ENCODE measurements at regions not wholly inside any gene's neighbourhood (a gene's known extent, or its start where the extent isn't known, plus 50 kb on each side); places are given as distances from the start of the nearest gene placed in this dataset.

DNA sequence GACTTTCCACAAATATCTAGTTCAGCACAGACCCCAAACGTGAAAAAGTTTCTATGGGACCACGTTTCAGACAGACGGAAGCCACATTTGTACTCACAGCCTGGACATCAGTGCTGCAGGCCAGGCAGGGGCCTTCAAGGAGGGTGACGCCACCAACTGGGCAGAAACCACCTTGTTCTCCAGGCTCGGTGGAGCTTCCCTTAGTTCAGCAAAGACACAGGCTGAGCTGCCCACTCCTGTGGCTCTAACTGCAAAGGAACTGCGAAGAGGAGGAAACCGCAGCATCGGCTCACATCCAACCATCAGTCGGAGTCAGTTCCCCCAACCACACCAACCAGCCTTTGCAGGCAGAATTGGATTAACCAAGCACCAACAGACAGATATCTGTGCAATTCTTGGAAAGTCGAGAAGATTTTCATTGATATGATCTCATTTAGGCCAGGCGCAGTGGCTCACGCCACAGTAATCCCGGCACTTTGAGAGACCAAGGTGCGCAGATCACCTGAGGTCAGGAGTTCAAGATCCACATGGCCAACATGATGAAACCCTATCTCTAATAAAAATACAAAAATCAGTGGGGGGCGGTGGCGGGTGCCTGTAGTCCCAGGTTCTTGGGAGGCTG, 73.3 kb upstream of the CNEP1R1 start (continued):
- no peak for TF ChIP-seq ZNF207 (IDR thresholded peaks at IDR 0.05; ENCODE audit: borderline replicate concordance)
- no peak for TF ChIP-seq ZNF619 (CRISPR knock-in tag; IDR thresholded peaks at IDR 0.05)
- TF ChIP-seq, protein P1, sequence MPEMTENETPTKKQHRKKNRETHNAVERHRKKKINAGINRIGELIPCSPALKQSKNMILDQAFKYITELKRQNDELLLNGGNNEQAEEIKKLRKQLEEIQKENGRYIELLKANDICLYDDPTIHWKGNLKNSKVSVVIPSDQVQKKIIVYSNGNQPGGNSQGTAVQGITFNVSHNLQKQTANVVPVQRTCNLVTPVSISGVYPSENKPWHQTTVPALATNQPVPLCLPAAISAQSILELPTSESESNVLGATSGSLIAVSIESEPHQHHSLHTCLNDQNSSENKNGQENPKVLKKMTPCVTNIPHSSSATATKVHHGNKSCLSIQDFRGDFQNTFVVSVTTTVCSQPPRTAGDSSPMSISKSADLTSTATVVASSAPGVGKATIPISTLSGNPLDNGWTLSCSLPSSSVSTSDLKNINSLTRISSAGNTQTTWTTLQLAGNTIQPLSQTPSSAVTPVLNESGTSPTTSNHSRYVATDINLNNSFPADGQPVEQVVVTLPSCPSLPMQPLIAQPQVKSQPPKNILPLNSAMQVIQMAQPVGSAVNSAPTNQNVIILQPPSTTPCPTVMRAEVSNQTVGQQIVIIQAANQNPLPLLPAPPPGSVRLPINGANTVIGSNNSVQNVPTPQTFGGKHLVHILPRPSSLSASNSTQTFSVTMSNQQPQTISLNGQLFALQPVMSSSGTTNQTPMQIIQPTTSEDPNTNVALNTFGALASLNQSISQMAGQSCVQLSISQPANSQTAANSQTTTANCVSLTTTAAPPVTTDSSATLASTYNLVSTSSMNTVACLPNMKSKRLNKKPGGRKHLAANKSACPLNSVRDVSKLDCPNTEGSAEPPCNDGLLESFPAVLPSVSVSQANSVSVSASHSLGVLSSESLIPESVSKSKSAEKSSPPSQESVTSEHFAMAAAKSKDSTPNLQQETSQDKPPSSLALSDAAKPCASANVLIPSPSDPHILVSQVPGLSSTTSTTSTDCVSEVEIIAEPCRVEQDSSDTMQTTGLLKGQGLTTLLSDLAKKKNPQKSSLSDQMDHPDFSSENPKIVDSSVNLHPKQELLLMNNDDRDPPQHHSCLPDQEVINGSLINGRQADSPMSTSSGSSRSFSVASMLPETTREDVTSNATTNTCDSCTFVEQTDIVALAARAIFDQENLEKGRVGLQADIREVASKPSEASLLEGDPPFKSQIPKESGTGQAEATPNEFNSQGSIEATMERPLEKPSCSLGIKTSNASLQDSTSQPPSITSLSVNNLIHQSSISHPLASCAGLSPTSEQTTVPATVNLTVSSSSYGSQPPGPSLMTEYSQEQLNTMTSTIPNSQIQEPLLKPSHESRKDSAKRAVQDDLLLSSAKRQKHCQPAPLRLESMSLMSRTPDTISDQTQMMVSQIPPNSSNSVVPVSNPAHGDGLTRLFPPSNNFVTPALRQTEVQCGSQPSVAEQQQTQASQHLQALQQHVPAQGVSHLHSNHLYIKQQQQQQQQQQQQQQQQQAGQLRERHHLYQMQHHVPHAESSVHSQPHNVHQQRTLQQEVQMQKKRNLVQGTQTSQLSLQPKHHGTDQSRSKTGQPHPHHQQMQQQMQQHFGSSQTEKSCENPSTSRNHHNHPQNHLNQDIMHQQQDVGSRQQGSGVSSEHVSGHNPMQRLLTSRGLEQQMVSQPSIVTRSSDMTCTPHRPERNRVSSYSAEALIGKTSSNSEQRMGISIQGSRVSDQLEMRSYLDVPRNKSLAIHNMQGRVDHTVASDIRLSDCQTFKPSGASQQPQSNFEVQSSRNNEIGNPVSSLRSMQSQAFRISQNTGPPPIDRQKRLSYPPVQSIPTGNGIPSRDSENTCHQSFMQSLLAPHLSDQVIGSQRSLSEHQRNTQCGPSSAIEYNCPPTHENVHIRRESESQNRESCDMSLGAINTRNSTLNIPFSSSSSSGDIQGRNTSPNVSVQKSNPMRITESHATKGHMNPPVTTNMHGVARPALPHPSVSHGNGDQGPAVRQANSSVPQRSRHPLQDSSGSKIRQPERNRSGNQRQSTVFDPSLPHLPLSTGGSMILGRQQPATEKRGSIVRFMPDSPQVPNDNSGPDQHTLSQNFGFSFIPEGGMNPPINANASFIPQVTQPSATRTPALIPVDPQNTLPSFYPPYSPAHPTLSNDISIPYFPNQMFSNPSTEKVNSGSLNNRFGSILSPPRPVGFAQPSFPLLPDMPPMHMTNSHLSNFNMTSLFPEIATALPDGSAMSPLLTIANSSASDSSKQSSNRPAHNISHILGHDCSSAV (CRISPR knock-in tag; IDR thresholded peaks at IDR 0.05; ENCODE audit: borderline replicate concordance): no peak
- no peak for TF ChIP-seq ZSCAN30 (CRISPR knock-in tag; IDR thresholded peaks at IDR 0.05)
- TF ChIP-seq, protein P2, sequence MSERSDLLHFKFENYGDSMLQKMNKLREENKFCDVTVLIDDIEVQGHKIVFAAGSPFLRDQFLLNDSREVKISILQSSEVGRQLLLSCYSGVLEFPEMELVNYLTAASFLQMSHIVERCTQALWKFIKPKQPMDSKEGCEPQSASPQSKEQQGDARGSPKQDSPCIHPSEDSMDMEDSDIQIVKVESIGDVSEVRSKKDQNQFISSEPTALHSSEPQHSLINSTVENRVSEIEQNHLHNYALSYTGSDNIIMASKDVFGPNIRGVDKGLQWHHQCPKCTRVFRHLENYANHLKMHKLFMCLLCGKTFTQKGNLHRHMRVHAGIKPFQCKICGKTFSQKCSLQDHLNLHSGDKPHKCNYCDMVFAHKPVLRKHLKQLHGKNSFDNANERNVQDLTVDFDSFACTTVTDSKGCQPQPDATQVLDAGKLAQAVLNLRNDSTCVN (CRISPR knock-in tag; IDR thresholded peaks at IDR 0.05; ENCODE audit: borderline replicate concordance): no peak
- no peak for TF ChIP-seq GATAD1 (CRISPR knock-in tag; IDR thresholded peaks at IDR 0.05)
- no peak for TF ChIP-seq KDM3A (CRISPR knock-in tag; IDR thresholded peaks at IDR 0.05; ENCODE audit: low read depth)
- TF ChIP-seq ZMYM2 (CRISPR knock-in tag; IDR thresholded peaks at IDR 0.05): no peak
- TF ChIP-seq, protein P3, sequence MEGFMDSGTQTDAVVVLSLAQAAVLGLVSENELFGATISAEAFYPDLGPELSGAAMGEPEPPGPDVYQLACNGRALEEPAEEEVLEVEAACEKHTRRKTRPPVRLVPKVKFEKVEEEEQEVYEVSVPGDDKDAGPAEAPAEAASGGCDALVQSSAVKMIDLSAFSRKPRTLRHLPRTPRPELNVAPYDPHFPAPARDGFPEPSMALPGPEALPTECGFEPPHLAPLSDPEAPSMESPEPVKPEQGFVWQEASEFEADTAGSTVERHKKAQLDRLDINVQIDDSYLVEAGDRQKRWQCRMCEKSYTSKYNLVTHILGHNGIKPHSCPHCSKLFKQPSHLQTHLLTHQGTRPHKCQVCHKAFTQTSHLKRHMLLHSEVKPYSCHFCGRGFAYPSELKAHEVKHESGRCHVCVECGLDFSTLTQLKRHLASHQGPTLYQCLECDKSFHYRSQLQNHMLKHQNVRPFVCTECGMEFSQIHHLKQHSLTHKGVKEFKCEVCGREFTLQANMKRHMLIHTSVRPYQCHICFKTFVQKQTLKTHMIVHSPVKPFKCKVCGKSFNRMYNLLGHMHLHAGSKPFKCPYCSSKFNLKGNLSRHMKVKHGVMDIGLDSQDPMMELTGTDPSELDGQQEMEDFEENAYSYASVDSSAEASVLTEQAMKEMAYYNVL (CRISPR knock-in tag; IDR thresholded peaks at IDR 0.05; ENCODE audit: borderline replicate concordance): no peak
